ENCODE measurements at regions not wholly inside any gene's neighbourhood (a gene's known extent, or its start where the extent isn't known, plus 50 kb on each side); places are given as distances from the start of the nearest gene placed in this dataset.

DNA sequence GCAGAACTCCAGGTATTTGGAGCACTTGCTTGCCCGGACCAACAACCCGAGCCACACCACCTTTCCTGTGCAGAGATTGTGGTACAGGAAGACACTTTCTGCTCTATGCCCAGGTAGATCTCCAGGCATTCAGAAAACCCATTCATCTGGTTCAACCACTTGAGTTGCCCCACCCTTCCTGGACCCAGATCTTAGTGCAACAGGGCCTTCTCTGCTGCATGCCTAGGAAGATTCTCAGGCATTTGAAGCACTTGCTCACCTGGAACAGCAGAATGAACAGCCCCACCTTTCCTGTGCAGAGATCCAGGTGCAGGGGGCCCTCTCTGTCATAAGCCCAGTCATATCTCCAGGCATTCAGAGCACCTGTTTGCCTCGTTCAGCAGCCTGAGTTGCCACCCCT lies 412.8 kb upstream of the MGAT4C start:
- ChIA-PET CTCF (no interaction called here), POLR2A (no interaction called here)
- TF ChIP-seq, protein P1, sequence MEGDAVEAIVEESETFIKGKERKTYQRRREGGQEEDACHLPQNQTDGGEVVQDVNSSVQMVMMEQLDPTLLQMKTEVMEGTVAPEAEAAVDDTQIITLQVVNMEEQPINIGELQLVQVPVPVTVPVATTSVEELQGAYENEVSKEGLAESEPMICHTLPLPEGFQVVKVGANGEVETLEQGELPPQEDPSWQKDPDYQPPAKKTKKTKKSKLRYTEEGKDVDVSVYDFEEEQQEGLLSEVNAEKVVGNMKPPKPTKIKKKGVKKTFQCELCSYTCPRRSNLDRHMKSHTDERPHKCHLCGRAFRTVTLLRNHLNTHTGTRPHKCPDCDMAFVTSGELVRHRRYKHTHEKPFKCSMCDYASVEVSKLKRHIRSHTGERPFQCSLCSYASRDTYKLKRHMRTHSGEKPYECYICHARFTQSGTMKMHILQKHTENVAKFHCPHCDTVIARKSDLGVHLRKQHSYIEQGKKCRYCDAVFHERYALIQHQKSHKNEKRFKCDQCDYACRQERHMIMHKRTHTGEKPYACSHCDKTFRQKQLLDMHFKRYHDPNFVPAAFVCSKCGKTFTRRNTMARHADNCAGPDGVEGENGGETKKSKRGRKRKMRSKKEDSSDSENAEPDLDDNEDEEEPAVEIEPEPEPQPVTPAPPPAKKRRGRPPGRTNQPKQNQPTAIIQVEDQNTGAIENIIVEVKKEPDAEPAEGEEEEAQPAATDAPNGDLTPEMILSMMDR (IDR thresholded peaks at IDR 0.05; ENCODE audit: control extremely low read depth, extremely low read depth, low read depth, missing control alignments), result no peak
- no peak for DNase-seq (ENCODE audit: extremely low spot score)

DNA sequence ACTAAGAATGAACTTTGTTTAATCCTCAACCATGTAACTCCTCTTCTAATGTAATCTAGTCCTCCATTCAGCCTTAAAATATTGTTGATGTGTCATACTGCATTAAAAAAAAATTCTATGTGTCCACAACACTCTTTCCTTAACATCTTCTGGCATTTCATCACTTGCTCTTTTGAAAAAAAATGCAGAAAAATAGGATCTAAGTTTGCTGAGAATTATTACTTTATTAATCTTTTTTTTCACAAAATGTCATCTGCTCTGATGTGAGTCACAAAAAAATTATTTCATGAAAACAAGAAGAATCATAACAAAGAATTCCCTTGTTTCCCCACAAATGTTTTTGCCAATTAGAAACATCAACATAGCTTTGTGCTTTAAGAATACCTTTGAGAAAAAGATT lies 410.1 kb upstream of the MGAT4C start:
- TF ChIP-seq, protein P1 (IDR thresholded peaks at IDR 0.05; ENCODE audit: control extremely low read depth, extremely low read depth, low read depth, missing control alignments), result no peak
- ChIA-PET POLR2A (no interaction called here), CTCF (no interaction called here)
- no peak for DNase-seq (ENCODE audit: extremely low spot score)

DNA sequence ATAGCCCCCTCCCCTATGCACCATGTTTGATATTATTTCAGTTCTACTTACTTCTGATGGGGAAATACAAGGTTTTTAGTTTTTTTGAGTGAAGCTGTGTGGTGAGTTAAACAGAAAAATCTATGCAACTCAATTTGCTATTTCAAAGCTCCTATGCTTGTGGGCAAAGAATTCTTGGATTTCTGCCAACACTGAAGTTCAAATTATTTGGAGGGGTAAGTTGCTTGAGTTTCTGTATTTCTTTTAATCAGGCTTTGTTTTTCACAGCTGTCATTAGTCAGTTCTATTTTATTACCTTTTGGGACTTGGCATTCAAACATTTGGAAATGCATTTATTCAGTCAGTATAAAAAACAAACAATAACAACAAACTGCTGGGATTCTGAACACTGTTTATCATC lies 407.5 kb upstream of the MGAT4C start:
- TF ChIP-seq, protein P1 (IDR thresholded peaks at IDR 0.05; ENCODE audit: control extremely low read depth, extremely low read depth, low read depth, missing control alignments), result no peak
- CTCF ChIA-PET, result interaction anchor here (1.0 to 1.5 kb wide), 3 partner anchors 14 to 23 kb away, joined by 3 to 5 read pairs (median 3); no protein-coding TSS in a partner anchor

DNA sequence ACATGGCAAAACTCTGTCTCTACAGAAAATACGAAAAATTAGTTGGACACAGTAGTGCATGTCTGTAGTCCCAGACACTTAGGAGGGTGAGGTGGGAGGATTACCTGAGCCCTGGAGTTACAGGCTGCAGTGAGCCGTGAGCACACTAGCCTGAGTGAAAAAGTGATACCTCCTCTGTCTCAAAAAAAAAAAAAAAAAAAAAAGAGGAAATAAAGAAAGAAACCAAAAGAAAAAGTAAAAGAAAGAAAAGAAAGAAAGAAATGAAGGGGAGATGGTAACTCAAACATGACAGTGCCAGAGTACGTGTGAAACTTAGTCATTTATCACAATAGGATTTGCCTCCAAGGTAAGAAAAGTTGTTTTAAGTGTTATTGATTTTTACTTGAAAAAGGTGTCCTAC lies 407.0 kb upstream of the MGAT4C start:
- TF ChIP-seq, protein P1 (IDR thresholded peaks at IDR 0.05; ENCODE audit: control extremely low read depth, extremely low read depth, low read depth, missing control alignments), result no peak
- ChIA-PET CTCF (interaction anchor here (1.2 to 1.5 kb wide), 2 partner anchors 14 to 21 kb away, joined by 3 to 5 read pairs; no protein-coding TSS in a partner anchor), POLR2A (no interaction called here)
- no peak for DNase-seq (ENCODE audit: extremely low spot score)

More for the DNA sequence above, 407.5 kb upstream of the MGAT4C start:
- POLR2A ChIA-PET, result no interaction called here
- no peak for DNase-seq (ENCODE audit: extremely low spot score)

DNA sequence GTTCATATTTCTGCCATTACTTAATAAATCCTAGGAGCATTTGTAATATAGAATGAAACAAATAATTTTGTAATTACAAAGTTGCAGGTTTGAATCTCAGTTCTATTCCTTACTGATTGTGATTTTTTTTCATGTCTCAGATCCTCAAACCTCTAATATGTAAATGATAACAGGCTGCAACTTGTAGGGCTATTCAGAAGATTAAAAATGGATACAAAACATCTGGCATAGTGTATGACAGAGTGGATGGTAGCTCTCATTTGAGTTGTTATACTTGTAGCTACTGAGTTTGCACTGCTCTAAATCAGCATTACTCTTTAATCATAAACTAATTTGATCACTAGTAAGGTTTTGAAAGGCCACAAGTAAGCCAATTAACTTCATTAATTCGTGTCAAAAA lies 406.3 kb upstream of the MGAT4C start:
- TF ChIP-seq, protein P1 (IDR thresholded peaks at IDR 0.05; ENCODE audit: control extremely low read depth, extremely low read depth, low read depth, missing control alignments), result no peak
- DNase-seq (ENCODE audit: extremely low spot score), result no peak
- ChIA-PET POLR2A (no interaction called here), CTCF (no interaction called here)

DNA sequence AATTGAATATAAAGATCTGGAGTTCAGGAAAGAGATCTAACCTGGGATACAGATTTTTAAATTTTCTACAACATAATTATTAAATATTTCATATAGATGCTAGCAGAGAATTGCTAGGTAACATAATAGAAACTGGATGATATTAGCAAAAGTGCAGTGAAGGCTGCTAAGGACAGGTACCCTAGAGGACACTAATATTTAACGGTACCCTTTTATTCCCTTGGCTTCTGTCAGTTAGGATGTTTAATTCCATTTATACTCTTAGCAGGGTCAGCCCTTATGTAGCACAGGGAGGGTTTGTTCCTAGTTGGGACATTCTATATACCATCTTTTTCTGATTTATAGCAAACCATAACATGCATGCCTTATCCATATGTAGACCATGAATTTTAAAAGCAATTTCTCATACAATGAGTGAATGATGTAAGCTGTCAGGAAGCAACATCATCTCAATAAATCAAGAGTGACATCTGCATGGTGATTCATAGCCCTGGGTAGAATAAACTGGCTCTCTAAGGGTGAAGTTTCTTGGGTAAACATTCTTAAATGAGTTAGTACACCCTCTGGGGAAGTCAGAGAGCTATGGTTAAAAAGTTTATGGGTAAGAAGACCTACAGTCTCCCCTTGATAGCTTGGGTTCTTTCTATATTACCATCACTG lies 404.4 kb upstream of the MGAT4C start:
- DNase-seq (ENCODE audit: extremely low spot score), result no peak
- CTCF ChIA-PET, result interaction anchor here (0.9 kb wide), 1 partner anchor 24 kb away, joined by 3 read pairs; no protein-coding TSS in a partner anchor
- POLR2A ChIA-PET, result no interaction called here
- TF ChIP-seq, protein P1 (IDR thresholded peaks at IDR 0.05; ENCODE audit: control extremely low read depth, extremely low read depth, low read depth, missing control alignments), result no peak
